ENCODE measurements at regions not wholly inside any gene's neighbourhood (a gene's known extent, or its start where the extent isn't known, plus 50 kb on each side); places are given as distances from the start of the nearest gene placed in this dataset.
A peak's percentile ranks its signal among the peaks of the same experiment; 100 is the strongest.

DNA sequence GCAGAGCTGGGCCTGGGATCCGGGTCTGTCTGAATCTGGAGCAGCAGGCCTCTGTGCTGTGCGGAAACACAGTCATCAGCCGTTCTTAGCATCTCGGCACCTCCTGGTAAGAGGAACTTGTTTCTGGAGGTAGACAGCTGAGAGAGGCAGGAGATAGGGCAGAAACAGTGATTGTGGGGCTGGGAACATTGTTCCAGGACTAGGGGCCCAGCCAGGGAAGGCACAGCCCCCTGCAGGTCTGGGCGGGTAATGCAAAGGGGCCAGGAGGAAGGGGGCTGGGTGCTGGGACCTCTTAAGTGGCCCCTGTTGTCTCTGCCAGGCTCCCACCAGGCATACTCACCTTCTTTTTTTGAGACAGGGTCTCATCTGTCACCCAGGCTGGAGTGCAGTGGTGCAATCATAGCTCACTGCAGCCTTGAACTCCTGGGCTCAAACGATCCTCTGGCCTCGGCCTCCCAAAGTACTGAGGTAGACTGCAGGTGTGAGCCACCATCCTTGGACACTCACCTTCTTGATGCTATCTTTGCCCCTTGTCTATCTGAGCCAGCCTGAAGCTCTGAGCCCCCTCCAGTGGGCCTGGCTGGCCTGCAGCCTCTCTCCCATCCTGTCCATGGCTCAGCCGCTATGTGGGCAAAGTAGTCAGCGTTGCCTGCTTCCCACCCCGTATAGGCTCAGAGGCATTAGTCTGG lies 134.3 kb upstream of the ZBTB40 start:
- TF ChIP-seq ZFX (IDR thresholded peaks at IDR 0.05; ENCODE audit: borderline replicate concordance) = no peak
- TF ChIP-seq, protein P1, sequence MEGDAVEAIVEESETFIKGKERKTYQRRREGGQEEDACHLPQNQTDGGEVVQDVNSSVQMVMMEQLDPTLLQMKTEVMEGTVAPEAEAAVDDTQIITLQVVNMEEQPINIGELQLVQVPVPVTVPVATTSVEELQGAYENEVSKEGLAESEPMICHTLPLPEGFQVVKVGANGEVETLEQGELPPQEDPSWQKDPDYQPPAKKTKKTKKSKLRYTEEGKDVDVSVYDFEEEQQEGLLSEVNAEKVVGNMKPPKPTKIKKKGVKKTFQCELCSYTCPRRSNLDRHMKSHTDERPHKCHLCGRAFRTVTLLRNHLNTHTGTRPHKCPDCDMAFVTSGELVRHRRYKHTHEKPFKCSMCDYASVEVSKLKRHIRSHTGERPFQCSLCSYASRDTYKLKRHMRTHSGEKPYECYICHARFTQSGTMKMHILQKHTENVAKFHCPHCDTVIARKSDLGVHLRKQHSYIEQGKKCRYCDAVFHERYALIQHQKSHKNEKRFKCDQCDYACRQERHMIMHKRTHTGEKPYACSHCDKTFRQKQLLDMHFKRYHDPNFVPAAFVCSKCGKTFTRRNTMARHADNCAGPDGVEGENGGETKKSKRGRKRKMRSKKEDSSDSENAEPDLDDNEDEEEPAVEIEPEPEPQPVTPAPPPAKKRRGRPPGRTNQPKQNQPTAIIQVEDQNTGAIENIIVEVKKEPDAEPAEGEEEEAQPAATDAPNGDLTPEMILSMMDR (IDR thresholded peaks at IDR 0.05) = peak; percentile 75
- H3K27ac ChIP-seq = no peak overlapping the region

DNA sequence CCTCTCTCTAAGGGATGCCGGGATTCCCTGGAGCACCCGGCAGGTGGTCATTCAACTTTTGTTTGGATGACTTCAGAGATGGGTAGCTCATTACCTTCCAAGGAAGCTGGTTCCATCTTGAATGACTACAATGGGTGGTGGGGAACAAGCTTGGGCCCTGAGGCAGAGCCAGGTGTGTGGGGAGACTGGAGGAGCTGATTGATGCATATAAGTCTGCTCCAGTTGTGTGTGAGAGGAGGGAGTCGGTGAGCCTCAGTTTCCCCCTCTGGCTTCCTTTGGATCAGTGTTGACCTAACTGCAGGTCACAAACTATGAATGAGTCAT lies 133.8 kb upstream of the ZBTB40 start:
- no peak overlapping the region for H3K27ac ChIP-seq
- TF ChIP-seq, protein P1 (IDR thresholded peaks at IDR 0.05) = no peak
- no peak for TF ChIP-seq ZFX (IDR thresholded peaks at IDR 0.05; ENCODE audit: borderline replicate concordance)

DNA sequence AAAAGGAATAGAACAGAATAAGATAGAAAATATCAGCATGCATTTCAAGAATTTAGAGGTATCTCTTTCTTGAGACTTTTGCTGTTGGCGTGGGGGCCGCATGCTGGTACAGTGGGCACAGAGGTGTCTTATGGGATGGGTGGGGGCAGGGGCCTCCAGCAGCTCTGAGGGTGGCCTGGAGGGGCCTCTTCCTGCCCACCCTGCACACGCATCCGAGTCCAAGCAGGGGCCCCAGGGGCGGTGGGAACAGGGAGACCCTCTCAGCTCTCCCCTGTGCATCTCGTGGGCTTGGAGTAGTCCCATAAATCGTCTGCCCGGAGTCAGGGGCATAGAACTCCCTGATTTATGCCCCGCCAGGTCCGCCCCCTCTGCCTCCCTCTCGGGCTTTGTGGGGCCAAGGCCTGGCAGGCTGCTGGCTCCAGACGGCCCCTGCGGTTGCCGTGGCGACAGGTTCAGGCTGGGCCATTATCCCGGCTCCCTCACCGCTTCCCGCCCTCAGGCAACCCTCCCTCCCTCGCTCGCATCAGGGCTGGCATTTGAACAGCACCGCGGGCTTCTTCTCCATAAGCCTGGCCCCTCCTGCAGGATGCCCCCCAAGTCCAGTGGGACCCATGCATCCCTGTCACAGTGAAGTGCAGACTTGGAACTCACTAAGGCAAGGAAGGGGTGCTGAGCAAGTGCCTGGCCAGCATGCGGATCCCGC lies 133.2 kb upstream of the ZBTB40 start:
- no peak overlapping the region for H3K27ac ChIP-seq
- no peak for TF ChIP-seq ZFX (IDR thresholded peaks at IDR 0.05; ENCODE audit: borderline replicate concordance)
- TF ChIP-seq, protein P1 (IDR thresholded peaks at IDR 0.05) = no peak

DNA sequence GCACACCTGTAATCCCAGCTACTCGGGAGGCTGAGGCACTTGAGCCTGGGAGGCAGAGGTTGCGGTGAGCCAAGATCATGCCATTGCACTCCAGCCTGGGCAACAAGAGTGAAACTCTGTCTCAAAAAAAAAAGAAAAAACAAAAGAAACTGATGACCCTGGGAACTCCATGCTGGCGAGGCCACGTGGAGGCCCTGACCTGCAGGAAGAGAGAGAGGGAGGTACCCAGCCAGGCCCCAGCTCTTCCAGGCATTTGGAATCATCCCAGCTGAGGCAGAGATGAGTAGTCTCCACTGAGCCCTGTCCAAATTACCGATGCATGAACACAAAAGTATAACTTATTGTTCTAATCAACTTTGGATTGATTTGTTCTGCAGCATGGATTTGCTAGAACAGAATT lies 132.0 kb upstream of the ZBTB40 start:
- TF ChIP-seq, protein P1 (IDR thresholded peaks at IDR 0.05) = no peak
- TF ChIP-seq ZFX (IDR thresholded peaks at IDR 0.05; ENCODE audit: borderline replicate concordance) = no peak
- H3K27ac ChIP-seq = no peak overlapping the region

DNA sequence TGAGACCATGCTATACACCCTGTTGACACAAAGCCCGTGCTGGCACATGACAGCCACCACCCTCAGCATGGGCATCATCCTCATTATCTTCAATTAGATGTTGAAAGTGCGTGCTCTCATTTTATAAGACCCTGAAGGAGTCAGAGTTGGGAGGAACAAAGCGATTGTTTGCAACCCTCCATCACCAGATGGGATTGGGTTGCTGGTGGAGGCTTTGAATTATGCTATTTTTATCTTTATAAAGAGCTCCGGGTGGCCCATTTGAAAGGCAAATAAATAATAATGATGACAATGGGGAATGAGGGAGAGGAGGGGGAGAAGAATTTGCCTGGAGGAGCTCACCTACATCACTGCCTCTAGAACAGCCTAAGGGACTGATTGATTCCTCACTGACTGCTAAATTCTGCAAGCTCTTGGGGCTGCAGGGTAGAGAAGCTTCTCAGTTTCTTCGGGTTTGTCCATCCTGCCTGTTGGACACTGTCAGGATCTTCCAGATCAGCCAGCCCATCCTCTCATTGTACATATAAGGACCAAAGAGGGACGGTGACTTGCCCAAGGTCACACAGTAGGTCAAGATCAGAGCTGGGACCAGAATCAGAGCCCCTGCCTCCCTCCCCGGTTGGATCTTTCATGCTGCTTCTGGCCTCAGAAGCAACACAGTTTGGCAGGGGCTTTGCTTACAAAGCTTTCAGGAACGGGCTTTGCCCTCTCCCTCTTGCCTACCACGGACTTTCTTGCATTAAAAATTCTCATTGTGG lies 130.9 kb upstream of the ZBTB40 start:
- no peak overlapping the region for H3K27ac ChIP-seq

DNA sequence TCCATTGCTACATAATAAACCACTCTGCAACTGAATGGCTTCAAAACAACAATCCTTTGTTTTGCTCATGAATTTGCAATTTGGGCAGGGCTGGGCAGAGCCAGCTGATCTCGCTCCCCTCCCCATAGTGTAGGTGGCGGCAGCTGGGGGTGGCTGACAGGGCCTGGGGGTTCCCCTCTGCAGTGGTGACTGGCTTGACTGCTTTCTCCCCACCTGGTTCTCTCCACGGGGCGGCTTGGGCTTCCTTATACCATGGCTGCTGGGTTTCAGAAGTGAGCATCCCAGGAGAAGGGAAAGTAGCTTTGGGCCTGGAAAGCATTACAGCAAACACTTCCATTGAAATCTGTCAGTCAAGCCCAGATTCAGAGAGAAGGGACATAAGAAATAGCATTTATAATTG lies 129.7 kb upstream of the ZBTB40 start:
- no peak for TF ChIP-seq ZFX (IDR thresholded peaks at IDR 0.05; ENCODE audit: borderline replicate concordance)
- H3K27ac ChIP-seq = no peak overlapping the region

More for the DNA sequence above, 130.9 kb upstream of the ZBTB40 start:
- TF ChIP-seq, protein P1 (IDR thresholded peaks at IDR 0.05) = no peak
- TF ChIP-seq ZFX (IDR thresholded peaks at IDR 0.05; ENCODE audit: borderline replicate concordance) = no peak

DNA sequence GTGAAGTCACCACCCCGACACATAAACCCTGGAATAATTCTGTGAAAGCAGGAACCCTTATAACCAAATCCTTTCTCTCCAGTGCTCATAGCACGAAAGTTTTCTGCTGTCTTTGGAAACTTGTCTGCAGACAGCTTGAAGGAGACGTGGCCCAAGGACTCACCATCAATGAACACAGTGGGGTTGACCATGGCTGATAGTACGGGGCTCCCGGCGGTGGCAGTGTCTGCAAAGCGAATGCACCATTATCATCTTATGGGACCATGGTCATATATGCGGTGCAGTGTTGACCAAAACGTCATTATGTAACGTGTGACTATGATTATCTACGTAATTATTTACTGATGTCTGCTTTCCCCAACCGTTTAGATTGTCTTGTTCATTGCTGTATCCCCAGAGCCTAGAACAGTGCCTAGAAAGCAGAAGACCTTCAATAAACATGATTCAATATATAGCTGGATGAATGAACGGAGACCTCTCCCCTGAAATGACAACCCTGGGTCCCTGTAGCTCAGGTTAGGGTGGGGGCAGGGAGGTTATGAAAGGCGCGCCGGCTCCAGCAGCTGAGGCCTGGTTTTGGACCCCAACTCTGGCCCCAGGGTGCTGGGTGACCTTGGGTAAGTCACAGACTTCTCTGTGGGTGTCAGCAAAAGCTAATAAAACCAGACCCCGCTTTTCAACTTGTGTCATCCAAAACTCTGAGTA lies 128.4 kb upstream of the ZBTB40 start:
- no peak overlapping the region for H3K27ac ChIP-seq
- TF ChIP-seq, protein P1 (IDR thresholded peaks at IDR 0.05) = no peak
- TF ChIP-seq ZFX (IDR thresholded peaks at IDR 0.05; ENCODE audit: borderline replicate concordance) = no peak
